NCI-H446 treated with DMSO at 0.1 percent for 48 hours (cell line): ENCODE measurements at regions not wholly inside any gene's neighbourhood (a gene's known extent, or its start where the extent isn't known, plus 50 kb on each side); places are given as distances from the start of the nearest gene placed in this dataset.
"Not testable (repeated sequence)": the region's sequence is repeated elsewhere in the genome, so short reads cannot be mapped to it uniquely, and the experiment has no call there.

ENCODE experiments used
- DNase-seq: peaks from one replicate; lab custom pipeline; 2025; lab: John Stamatoyannopoulos, UW

DNA sequence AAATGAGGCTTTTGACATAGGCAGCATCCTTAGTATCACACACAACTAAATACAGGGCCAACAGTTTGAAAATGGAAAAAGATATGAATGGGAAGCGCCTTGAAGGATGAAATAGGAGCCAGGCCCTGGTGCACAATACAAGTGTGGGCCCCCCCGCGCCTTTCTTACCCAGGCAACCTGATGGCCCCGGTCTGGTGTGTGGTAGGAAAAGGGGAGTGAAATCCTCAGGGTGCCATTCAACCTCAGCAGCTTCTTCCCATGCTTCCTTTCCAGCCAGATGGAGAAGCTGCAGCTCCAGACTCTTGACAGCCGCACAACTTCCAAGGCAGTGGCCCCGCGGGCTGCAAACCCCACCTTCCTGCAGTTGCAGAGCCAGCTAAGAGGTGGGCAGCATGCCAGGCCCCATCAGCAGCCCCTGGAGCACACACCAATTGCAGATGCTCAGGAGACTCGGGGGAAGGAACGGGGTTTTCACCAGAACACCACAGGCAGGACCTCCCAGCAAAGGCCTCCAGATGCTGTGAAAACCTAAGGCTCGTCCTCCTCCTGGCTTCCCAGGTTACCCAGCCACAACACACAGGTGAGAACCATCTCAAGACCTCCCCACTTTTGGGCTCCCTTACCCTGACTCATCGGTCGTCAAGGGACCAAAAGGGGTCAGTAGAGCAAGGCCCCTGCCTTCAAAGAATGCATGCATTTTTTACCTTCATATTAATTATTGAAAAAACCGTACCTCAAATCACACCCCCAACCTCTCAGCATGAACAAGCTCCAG, 101.6 kb downstream of the CPN2 start:
- DNase-seq, result no peak

DNA sequence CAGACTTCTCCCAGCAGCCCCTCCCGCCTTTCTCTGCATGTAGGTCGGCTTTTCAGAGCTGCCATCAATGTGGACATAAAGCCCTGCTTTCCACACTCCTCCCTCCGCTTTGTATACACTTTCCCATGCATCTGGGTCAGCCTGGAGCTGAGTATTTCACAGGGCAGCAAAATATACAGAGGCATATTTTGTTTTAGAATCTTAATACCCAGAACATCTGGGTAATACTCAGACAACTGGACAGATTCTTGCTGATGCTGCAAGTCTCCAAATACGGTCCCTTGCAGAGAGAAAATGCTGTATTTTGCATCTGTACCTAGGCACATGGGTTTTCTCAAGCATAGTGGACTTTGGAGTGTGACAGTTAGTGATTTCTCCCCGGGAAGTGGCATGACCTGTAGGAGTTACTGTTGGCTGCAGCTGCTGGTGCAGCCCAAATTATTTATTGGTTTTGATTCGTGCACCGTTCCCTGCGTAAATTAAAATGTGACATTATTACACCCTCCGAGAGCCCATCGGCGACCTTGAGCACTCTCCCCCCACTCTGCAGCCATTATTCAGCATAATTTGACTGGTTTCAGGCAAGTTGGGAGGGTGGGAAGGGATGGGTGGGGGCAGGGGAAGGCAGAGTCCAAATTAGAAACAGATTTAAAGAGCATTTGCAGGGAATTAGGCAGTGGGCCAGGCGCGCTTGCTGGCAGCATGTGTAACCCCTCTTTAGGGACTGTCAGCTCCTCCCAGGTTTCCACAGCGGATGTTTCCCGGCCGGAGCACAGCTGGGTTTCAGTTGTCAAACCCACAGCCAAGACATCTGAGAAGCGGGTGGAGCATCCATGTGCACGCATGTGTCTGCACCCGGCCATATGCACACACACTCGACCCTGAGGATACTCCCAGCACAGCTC, 100.8 kb downstream of the CPN2 start:
- DNase-seq, result no peak

DNA sequence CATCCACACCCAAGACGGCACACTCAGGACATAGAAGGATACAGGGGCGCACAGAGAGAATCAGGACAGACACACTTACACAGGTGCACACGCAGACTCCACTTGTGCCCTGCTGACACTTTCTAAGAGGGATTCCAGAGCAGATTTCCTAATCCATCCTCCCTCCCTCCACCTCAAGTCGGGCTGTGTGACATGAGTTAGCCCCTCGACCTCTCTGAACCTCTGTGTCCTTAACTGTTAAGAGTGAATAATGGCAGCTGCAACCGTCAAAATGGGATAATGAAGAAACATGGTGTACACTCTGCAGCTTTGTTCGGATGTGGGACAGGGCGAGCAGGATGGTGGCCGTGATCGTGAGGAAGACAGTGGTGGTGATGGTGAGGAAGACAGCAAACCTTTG, 100.1 kb downstream of the CPN2 start:
- no peak for DNase-seq

DNA sequence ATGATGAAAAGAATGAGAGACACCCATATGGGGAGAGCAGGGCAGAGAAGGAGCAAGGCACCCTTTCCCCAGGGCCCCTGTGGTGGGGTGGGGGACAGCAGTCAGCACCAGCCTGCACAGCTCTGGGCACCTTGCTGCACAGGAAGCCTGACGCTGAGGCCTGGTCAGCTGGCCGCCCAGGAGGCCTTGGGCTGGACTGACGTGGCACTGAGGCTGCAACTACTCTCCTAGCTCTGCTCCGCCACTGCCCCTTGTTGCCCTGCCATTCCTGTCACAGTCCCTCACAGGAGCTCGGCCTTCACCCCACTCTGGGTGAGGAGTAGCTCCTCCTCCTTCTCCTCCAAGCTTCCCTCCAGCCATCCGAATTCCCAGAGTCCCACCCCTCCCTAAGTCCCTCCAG, 99.7 kb downstream of the CPN2 start:
- no peak for DNase-seq

DNA sequence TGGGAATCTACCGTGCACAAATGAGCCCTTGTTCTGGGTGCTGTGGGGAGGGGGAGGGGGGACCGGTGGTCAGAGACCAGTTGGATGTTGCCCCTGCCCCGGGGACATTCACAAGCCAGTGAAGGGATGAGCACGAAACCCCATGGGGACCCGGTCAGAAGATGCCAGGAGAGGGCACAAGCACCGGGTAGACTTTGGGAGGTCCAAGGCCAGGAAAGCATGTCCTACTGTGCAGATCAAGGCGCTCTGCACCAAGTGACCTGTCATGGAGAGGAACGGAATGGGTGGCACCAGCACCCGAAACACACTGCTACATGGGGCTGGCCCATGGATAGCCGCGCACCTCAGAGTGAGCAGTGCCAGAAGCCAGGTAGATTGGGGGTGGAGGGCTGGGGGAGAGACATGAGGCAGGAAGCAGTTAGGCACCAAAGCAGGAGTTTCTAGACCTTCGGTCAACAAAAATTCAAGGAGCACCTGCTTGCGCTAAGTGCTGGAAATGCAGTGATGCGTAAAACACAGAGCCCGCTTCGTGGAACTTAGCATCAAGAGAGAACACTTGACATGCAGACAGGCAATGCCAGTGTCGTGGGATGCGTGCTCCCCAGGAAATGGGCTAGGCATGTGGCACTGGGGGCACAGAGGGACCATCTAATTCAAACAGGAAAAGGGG, 99.1 kb downstream of the CPN2 start:
- no peak for DNase-seq

DNA sequence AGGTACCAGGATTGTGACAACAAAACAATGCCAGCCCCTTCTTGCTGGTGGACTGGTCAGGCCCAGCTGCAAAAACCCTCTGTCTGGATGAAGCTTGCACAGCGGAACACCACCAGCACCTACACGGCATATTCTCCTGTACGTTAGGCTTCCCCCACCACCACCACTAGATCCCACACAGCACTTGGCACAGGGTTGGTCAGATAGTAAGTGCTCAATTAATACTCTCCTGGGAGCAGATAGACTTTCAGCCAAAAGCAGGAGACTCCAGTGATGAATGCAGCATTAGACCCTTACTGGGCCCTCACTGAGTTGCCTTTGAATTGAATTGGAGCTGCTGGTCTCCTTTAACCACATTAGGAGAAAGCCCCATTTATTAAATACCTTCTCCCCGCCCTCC, 97.9 kb downstream of the CPN2 start:
- no peak for DNase-seq

DNA sequence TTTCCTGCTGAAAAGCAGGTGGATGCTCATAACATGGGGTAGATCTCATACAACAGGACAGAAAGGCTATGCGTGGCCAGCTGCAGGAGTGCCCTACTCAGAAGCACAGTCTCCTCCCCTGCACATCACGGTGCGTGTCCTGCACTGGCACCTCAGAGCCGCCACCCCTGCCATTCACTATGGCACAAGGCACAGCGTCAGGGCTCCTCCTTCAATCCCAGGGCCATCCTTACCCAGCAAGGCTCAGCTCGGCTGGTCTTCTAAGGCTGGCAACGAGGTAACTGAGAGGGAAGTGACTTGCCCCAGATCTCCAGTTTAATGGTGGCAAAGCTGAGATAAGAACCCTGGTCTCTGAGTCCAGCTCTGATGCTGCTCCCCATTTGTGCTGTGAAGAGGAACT, 97.1 kb downstream of the CPN2 start:
- no peak for DNase-seq

DNA sequence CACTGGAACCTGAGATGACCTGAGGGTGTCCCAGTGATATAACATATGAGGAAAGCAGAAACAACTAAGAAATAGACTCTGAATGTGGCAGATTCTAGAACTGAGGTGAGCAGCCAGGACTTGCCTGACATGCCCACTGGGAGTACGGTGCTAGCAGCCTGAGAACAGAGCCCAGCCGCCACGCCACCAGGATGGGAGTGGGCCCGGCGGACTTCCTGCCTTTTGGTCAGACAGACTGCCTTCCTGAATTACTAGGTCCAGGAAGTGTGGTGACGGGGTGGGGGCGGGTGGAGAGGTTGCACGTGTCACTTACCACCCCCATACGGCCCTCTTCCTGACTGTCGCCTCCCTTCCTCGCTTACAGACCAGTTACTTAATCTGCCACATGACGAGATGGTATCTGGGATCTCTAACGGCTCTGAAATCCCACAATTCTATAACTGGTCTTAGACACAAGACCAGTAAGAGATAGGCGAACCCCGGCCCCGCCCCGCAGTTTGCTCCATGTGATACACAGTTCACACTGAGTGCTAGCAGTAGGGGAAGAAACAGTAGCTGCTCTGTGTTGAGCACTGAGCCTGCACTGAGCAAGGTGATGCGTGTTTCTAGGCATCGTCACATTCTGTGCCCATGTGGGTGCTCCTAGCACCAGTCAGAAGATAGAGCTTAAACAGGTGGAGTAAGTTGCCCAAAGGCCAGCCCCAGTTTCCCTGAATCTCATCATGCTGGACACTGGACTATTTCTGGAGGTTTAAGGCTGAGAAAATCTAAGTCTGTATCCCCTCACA, 95.7 kb downstream of the CPN2 start:
- DNase-seq, result no peak

DNA sequence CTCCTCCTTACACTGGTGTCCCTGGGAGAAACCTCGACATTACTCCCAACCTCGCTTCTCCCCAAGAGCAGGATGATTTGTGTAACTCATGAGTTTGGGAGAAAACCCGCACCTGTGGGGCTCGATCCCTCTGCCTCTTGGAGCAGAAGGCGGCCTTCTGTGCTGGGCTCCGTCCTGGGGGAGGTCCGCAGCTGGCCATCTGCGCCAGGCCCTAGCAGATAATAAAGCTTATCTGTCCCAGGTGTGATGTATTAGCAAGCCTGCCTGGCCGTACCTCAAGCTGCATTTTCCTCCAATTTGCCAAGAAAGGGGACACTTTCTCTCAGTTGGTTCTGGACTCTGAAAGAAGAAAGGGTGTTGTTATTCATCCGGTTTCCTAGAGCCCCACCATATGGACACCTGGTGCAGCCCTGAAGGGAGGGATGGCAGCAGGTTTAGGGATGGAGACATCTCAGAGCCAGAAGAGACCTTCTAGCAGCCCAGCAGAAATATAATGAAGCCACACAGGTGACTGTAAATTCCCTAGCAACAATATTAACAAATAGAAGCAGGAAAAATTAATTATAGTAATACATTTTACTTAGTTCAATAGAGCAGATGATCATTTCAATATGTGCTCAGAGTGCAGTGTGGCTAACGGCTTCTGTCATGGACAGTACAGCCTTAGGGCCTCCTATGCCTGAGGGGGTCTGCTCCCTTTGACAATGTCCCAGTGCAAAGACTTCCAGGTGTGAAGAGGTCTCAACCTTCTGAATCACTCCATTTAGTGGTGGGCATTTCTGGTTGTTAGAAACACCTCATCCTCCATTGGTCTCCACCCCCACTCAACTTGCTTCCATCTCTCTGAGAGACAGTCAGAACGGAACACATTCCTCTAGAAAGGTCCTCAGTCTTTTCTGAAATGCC, 94.8 kb downstream of the CPN2 start:
- DNase-seq, result no peak

DNA sequence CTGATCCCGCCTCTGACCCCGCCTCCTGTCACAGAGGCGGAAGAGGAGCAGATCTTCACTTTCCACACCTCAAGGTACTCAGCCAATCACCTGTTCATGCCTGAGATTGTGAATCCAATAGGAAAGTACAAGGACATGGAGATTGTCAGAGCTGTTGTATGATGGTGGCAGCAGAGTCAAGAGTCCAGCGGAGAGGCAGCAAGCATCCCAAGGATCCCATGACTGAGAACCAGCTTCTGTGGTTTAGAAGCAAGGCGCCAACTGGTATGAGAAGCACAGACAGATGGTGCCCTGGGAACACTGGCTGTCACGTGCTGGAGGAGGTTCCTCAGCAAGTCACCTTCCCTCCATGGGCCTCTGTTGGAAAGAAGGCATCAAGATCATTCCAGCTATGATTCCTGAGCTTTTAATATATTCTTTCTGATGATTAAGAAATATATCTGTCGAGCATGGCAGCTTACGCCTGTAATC, 93.9 kb downstream of the CPN2 start:
- DNase-seq, result no peak

DNA sequence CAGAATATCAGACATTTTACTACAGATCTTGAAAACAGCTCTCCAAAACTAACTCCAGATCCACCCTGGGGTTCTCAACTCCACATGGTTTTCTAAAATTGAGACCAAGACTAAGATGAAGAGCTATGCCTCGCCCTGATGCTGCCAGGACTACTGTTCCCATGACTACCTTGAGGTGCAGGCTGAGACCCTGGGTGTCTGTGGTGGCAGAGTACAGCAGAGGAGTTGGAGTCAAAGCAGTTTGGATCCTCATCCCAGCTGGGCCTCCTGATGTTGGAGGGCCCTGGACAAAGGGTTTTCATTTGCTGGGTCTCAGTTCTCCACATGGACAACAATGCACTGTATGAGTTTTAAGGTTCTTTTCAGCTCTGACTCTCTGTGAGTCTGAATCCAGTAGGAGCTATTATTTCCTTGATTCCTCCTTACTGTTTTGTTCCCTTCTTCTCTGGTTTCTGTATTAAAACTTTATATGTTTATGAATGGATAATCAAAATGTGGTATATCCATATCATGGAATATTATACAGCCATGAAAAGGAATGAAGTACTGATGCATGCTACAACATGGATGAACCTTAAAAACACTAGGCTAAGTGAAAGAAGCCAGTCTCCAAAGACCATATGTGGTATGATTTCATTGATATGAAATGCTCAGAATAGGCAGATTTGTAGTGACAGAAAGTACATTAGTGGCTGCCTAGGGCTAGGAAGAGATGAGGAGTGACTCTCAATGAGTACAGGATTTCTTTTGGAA, 93.0 kb downstream of the CPN2 start:
- no peak for DNase-seq

DNA sequence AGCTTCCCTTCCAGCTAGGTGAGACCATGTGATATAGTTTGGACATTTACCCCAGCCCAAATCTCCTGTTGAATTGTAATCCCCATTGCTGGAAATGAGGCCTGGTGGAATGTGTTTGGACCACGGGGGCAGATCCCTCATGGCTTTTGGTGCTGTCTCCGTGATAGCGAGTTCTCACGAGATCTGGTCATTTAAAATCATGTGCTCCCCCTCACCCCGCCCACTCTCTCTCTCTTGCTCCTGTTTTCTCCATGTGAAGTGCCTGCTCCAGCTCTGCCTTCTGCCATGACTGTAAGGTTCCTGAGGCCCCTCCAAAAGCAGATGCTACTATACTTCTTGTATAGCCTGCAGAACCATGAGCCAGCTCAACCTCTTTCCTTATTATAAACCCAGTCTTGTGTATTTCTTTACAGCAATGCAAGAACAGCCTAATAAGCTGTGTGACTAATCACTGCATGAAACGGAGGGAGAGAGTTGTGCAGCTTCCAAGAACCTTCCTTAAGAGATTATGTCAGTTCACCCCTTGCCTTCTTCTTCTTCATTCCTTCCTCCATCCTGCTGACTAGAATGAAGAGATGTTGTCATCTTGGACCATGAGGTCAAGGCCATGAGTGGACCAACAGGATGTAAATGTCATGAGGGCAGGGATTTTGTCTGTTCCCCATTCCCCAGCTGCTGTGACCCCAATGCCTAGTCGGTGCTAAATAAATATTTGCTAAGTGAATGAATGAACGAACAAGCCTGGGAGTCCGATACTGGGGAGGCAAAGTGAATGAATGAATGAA, 91.0 kb downstream of the CPN2 start:
- no peak for DNase-seq

DNA sequence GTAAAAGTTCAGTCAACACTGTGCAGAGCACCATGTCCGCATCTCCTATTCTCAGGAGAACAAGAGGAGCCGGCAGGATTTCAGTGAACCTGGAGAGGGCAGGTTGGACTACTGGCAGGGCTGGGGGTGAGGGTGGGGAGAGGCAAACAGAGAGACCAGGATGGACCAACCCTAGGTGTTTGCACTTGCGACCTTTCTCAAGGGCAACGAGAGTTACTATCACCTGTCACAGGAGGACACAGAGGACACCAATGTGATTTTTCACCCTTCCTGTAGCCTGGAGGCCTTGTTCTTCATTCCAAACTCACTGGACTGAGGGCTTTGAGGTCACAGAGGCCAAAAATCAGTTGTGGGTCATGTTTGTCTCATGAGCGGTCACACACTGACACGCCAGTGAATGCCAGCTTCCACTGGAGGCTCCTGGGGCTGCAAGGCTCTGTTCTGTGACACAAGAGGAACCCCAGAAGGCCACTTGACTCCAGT, 89.5 kb downstream of the CPN2 start:
- DNase-seq, result no peak

DNA sequence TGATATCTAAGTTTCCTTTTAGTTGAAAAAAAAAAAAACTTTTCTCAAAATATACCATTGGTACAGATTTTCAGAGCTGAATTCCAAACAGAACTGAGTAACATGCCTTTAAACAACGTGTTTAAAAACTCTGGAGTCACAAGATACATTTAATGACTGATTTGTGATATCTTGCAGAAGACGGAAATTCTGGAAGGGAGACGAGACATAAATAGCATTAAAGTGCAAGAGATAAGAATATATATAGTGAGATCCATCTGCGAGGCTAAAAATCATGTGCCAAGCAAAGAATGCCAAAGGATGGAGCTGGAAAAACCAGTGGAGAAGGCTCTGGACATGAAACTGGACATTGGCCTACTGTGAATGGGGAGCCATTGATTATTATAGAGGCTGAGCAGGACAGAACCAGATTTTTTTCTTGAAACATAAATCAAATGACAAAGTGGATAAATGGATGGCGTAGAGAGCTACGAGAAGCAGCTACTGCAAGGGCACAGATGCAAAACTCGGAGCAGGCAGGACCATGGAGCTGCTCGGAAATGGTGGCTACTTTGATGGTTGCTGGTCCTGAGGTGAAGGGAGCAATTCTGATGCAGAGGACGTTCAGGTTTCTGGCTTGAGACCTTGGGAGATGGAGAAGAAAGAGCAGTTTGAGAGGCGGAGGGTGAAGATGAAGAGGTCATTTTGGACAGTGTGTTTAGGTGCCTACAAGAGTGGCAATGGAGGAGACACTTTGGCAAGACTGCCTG, 88.8 kb downstream of the CPN2 start:
- no peak for DNase-seq

DNA sequence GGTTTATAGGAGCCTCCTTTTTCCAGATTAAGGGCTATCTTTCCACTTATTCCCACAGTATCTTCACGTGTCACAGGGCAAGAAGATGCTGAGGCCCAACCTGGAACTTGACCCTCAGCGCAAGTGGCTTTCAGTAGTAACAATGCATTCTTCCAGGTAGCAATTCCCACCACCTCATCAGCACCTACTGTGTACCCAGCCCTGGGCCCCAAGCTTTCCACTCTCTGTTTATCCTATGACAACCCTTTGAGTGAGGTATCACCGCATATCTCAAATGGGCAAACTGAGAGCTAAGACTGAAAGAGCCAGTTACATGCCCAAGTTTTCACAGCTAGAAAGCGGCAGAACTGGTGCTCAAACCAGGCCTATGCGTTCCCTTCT, 88.2 kb downstream of the CPN2 start:
- no peak for DNase-seq

DNA sequence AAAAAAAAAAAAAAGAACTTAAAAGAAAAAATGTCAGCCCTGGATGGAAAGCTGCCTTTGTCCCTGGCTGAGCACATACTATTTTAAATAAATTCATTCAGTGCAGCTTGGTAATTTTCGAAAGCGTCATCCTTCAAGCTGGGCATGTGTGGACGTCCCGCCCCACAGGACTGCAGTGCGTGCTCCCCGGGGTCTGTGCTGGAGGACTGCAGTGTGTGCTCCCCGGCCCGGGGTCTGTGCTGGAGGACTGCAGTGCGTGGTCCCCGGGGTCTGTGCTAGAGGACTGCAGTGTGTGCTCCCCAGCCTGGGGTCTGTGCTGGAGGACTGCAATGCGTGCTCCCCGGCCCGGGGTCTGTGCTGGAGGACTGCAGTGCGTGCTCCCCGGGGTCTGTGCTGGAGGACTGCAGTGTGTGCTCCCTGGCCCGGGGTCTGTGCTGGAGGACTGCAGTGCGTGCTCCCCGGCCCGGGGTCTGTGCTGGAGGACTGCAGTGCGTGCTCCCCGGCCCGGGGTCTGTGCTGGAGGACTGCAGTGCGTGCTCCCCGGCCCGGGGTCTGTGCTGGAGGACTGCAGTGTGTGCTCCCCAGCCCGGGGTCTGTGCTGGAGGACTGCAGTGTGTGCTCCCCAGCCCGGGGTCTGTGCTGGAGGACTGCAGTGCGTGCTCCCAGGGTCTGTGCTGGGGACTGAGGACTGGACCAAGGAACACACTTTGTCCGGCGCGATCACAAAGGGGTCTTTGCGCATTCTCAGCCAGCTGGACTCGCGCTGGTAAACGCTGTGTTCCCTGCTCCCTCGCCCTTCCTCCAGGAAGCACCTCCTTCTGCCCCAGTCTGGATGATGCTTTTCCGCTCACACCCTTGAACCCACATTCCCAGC, 86.3 kb downstream of the CPN2 start:
- DNase-seq, result not testable (repeated sequence)

DNA sequence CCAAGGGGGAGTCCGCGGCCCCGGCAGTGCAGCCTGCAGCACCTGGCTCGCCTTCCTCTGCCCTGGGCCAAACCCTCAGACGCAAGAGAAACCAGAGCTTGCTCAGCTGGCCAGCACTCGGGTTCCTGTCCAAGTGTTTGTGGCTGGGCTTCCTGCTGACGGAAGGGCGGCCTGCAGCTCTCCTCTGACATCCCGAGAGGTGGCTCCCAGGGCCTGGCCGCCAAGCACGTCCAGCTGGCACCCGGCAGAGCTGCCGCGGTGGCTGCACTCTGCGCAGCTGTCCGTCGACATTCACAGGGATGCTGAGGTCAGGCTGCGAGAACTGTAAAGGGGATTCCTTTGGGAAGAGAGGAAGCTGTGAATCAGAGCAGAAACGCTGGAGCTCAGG, 85.6 kb downstream of the CPN2 start:
- DNase-seq, result no peak
